Endothelial cell of umbilical vein (primary cell): ENCODE measurements at regions not wholly inside any gene's neighbourhood (a gene's known extent, or its start where the extent isn't known, plus 50 kb on each side); places are given as distances from the start of the nearest gene placed in this dataset.

Experiments
- EZH2 ChIP-seq: IDR thresholded peaks from 2 replicates; pipeline ENCODE4 v1.6.1; 2012; ENCODE audit warnings: borderline replicate concordance, low read depth, mild to moderate bottlenecking, moderate library complexity, low read length, inconsistent platforms; ENCODE audit not compliant: severe bottlenecking
- FOS ChIP-seq: IDR thresholded peaks from 2 replicates; pipeline ENCODE4 v1.6.1; 2011; ENCODE audit warnings: mild to moderate bottlenecking, low read length, moderate library complexity, borderline replicate concordance; ENCODE audit not compliant: insufficient read depth
- GATA2 ChIP-seq: IDR thresholded peaks from 2 replicates; pipeline ENCODE4 v1.7.0; 2011; ENCODE audit warnings: low read depth, mild to moderate bottlenecking, moderate library complexity, mixed read lengths, low read length; ENCODE audit not compliant: insufficient read length, insufficient read depth
- JUN ChIP-seq: IDR thresholded peaks from 2 replicates; pipeline ENCODE4 v1.6.1; 2011; ENCODE audit warnings: borderline replicate concordance, low read depth; ENCODE audit not compliant: insufficient read length, insufficient read depth
- MYC ChIP-seq: IDR thresholded peaks from one replicate; pipeline ENCODE4 v1.6.1; 2011; ENCODE audit warnings: mild to moderate bottlenecking, low read depth, low read length
- POLR2A ChIP-seq: IDR thresholded peaks from 2 replicates; pipeline ENCODE4 v1.6.1; 2012; ENCODE audit warnings: low read depth, mild to moderate bottlenecking, control low read depth, low read length
- POLR2AphosphoS5 ChIP-seq: IDR thresholded peaks from 2 replicates; pipeline ENCODE4 v1.6.1; 2012; ENCODE audit warnings: low read depth, mild to moderate bottlenecking, control low read depth, low read length, moderate library complexity; ENCODE audit not compliant: insufficient read depth
- TF ChIP-seq, protein P1 (sequence below), 2 donors: IDR thresholded peaks; 1 replicate in 1 of 2; 2 replicates in 1 of 2; pipeline ENCODE4 v1.5.1; 2011; ENCODE audit warnings: low read length in 2 of 2, mild to moderate bottlenecking in 2 of 2, moderate library complexity in 2 of 2, control low read depth in 1 of 2, inconsistent platforms in 1 of 2, low read depth in 1 of 2; ENCODE audit not compliant: insufficient read depth in 1 of 2; ENCODE audit errors: extremely low read depth in 1 of 2
- TF ChIP-seq, protein P2 (sequence below): IDR thresholded peaks from 2 replicates; pipeline ENCODE4 v1.6.1; 2011; ENCODE audit not compliant: insufficient read depth, insufficient read length

DNA sequence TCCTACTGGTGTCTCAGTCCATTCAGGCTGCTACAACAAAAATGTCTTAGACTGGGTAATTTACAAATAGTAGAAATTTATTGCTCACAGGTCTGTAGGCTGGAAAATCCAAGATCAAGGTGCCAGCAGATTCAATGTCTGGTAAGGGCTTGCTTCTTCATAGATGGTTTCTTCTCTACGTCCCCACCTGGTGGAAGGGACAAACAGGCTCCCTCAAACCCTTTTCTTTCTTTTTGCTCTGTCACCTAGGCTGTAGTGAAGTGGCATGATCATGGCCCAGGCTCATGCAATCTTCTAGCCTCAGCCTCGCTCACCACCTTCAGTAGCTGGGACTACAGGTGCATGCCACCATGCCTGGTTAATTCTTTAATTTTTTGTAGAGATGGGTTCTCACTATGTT, 106.8 kb upstream of the RPH3A start:
- TF ChIP-seq, protein P1, sequence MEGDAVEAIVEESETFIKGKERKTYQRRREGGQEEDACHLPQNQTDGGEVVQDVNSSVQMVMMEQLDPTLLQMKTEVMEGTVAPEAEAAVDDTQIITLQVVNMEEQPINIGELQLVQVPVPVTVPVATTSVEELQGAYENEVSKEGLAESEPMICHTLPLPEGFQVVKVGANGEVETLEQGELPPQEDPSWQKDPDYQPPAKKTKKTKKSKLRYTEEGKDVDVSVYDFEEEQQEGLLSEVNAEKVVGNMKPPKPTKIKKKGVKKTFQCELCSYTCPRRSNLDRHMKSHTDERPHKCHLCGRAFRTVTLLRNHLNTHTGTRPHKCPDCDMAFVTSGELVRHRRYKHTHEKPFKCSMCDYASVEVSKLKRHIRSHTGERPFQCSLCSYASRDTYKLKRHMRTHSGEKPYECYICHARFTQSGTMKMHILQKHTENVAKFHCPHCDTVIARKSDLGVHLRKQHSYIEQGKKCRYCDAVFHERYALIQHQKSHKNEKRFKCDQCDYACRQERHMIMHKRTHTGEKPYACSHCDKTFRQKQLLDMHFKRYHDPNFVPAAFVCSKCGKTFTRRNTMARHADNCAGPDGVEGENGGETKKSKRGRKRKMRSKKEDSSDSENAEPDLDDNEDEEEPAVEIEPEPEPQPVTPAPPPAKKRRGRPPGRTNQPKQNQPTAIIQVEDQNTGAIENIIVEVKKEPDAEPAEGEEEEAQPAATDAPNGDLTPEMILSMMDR (IDR thresholded peaks at IDR 0.05; ENCODE audit: extremely low read depth in 1 of 2, insufficient read depth in 1 of 2, low read depth in 1 of 2, low read length in 2 of 2), result no peak
- TF ChIP-seq POLR2A, result no peak
- no peak for TF ChIP-seq POLR2AphosphoS5
- TF ChIP-seq EZH2, result no peak
- TF ChIP-seq MYC, result no peak
- TF ChIP-seq FOS, result no peak
- TF ChIP-seq, protein P2, sequence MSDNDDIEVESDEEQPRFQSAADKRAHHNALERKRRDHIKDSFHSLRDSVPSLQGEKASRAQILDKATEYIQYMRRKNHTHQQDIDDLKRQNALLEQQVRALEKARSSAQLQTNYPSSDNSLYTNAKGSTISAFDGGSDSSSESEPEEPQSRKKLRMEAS, result no peak
- TF ChIP-seq GATA2, result no peak
- TF ChIP-seq JUN, result no peak
